ENCODE measurements at regions not wholly inside any gene's neighbourhood (a gene's known extent, or its start where the extent isn't known, plus 50 kb on each side); places are given as distances from the start of the nearest gene placed in this dataset.

GRCh38 chrX:145715641-145716138 lies 101.9 kb upstream of the SLITRK2 start (continued):
- TF ChIP-seq BCL3 (IDR thresholded peaks at IDR 0.05; ENCODE audit: borderline replicate concordance, insufficient read depth, low read depth, low read length, poor library complexity, severe bottlenecking) (no peak), SMARCA5 (IDR thresholded peaks at IDR 0.05) (no peak), ZNF274 (IDR thresholded peaks at IDR 0.05; ENCODE audit: insufficient read depth, insufficient read length) (no peak), ZNF592 (IDR thresholded peaks at IDR 0.05) (no peak), WRNIP1 (IDR thresholded peaks at IDR 0.05; ENCODE audit: borderline replicate concordance, low read depth, low read length) (no peak)
- TF ChIP-seq, protein P1, sequence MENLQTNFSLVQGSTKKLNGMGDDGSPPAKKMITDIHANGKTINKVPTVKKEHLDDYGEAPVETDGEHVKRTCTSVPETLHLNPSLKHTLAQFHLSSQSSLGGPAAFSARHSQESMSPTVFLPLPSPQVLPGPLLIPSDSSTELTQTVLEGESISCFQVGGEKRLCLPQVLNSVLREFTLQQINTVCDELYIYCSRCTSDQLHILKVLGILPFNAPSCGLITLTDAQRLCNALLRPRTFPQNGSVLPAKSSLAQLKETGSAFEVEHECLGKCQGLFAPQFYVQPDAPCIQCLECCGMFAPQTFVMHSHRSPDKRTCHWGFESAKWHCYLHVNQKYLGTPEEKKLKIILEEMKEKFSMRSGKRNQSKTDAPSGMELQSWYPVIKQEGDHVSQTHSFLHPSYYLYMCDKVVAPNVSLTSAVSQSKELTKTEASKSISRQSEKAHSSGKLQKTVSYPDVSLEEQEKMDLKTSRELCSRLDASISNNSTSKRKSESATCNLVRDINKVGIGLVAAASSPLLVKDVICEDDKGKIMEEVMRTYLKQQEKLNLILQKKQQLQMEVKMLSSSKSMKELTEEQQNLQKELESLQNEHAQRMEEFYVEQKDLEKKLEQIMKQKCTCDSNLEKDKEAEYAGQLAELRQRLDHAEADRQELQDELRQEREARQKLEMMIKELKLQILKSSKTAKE (IDR thresholded peaks at IDR 0.05; ENCODE audit: low read depth, poor library complexity, severe bottlenecking), result no peak
- TF ChIP-seq, protein P2, sequence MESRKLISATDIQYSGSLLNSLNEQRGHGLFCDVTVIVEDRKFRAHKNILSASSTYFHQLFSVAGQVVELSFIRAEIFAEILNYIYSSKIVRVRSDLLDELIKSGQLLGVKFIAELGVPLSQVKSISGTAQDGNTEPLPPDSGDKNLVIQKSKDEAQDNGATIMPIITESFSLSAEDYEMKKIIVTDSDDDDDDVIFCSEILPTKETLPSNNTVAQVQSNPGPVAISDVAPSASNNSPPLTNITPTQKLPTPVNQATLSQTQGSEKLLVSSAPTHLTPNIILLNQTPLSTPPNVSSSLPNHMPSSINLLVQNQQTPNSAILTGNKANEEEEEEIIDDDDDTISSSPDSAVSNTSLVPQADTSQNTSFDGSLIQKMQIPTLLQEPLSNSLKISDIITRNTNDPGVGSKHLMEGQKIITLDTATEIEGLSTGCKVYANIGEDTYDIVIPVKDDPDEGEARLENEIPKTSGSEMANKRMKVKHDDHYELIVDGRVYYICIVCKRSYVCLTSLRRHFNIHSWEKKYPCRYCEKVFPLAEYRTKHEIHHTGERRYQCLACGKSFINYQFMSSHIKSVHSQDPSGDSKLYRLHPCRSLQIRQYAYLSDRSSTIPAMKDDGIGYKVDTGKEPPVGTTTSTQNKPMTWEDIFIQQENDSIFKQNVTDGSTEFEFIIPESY (IDR thresholded peaks at IDR 0.05), result no peak

All from GM12878 (cell line).